ENCODE measurements at regions not wholly inside any gene's neighbourhood (a gene's known extent, or its start where the extent isn't known, plus 50 kb on each side); places are given as distances from the start of the nearest gene placed in this dataset.

- H3K4me1 ChIP-seq (ENCODE audit: insufficient read depth, poor library complexity, severe bottlenecking) = no peaks in the 10 kb centered on the region
- no peaks in the 10 kb centered on the region for H3K9me3 ChIP-seq (ENCODE audit: severe bottlenecking)
- DNase-seq (ENCODE audit: low spot score) = no peak
- no peak overlapping the region for H3K27ac ChIP-seq (ENCODE audit: poor library complexity, severe bottlenecking)
- H3K36me3 ChIP-seq (ENCODE audit: low read depth) = no peaks in the 10 kb centered on the region
- ATAC-seq (ENCODE audit: low read depth) = no peak
- no peaks in the 10 kb centered on the region for H3K27me3 ChIP-seq (ENCODE audit: insufficient read depth, poor library complexity, severe bottlenecking)
- no peak overlapping the region for H3K4me3 ChIP-seq (ENCODE audit: severe bottlenecking)
- no peak for TF ChIP-seq CTCF (IDR thresholded peaks at IDR 0.05; ENCODE audit: poor library complexity, severe bottlenecking)
Measured at GRCh38 chr4:30614771-30615170, 105.4 kb upstream of the PCDH7 start.

- no peaks in the 10 kb centered on the region for H3K36me3 ChIP-seq (ENCODE audit: low read depth)
- H3K4me1 ChIP-seq (ENCODE audit: insufficient read depth, poor library complexity, severe bottlenecking) = no peaks in the 10 kb centered on the region
- no peak overlapping the region for H3K4me3 ChIP-seq (ENCODE audit: severe bottlenecking)
- ATAC-seq (ENCODE audit: low read depth) = peak; percentile 23; the same call in 1 of the 3 replicates
- TF ChIP-seq CTCF (IDR thresholded peaks at IDR 0.05; ENCODE audit: poor library complexity, severe bottlenecking) = no peak
- no peak for DNase-seq (ENCODE audit: low spot score)
- no peaks in the 10 kb centered on the region for H3K27me3 ChIP-seq (ENCODE audit: insufficient read depth, poor library complexity, severe bottlenecking)
- H3K27ac ChIP-seq (ENCODE audit: poor library complexity, severe bottlenecking) = no peak overlapping the region
- no peaks in the 10 kb centered on the region for H3K9me3 ChIP-seq (ENCODE audit: severe bottlenecking)
Measured at GRCh38 chr4:30616942-30617646, 103.1 kb upstream of the PCDH7 start.

- no peaks in the 10 kb centered on the region for H3K27me3 ChIP-seq (ENCODE audit: insufficient read depth, poor library complexity, severe bottlenecking)
- DNase-seq (ENCODE audit: low spot score) (no peak), ATAC-seq (ENCODE audit: low read depth) (no peak)
- H3K4me3 ChIP-seq (ENCODE audit: severe bottlenecking) = no peak overlapping the region
- H3K9me3 ChIP-seq (ENCODE audit: severe bottlenecking) = no peaks in the 10 kb centered on the region
- no peak overlapping the region for H3K27ac ChIP-seq (ENCODE audit: poor library complexity, severe bottlenecking)
- no peak for TF ChIP-seq CTCF (IDR thresholded peaks at IDR 0.05; ENCODE audit: poor library complexity, severe bottlenecking)
- no peaks in the 10 kb centered on the region for H3K4me1 ChIP-seq (ENCODE audit: insufficient read depth, poor library complexity, severe bottlenecking)
- H3K36me3 ChIP-seq (ENCODE audit: low read depth) = no peaks in the 10 kb centered on the region
Measured at GRCh38 chr4:30617836-30618235, 102.3 kb upstream of the PCDH7 start.

- no peak for ATAC-seq (ENCODE audit: low read depth)
- no peaks in the 10 kb centered on the region for H3K4me1 ChIP-seq (ENCODE audit: insufficient read depth, poor library complexity, severe bottlenecking)
Measured at GRCh38 chr4:30619679-30620078, 100.5 kb upstream of the PCDH7 start.

More at GRCh38 chr4:30619679-30620078, 100.5 kb upstream of the PCDH7 start:
- H3K9me3 ChIP-seq (ENCODE audit: severe bottlenecking) = no peaks in the 10 kb centered on the region
- no peak overlapping the region for H3K27ac ChIP-seq (ENCODE audit: poor library complexity, severe bottlenecking)
- H3K4me3 ChIP-seq (ENCODE audit: severe bottlenecking) = no peak overlapping the region
- no peak for DNase-seq (ENCODE audit: low spot score)
- no peak for TF ChIP-seq CTCF (IDR thresholded peaks at IDR 0.05; ENCODE audit: poor library complexity, severe bottlenecking)
- no peaks in the 10 kb centered on the region for H3K36me3 ChIP-seq (ENCODE audit: low read depth)
- H3K27me3 ChIP-seq (ENCODE audit: insufficient read depth, poor library complexity, severe bottlenecking) = no peaks in the 10 kb centered on the region

Measured in RWPE2 (cell line).